ENCODE measurements at regions not wholly inside any gene's neighbourhood (a gene's known extent, or its start where the extent isn't known, plus 50 kb on each side); places are given as distances from the start of the nearest gene placed in this dataset.

DNA sequence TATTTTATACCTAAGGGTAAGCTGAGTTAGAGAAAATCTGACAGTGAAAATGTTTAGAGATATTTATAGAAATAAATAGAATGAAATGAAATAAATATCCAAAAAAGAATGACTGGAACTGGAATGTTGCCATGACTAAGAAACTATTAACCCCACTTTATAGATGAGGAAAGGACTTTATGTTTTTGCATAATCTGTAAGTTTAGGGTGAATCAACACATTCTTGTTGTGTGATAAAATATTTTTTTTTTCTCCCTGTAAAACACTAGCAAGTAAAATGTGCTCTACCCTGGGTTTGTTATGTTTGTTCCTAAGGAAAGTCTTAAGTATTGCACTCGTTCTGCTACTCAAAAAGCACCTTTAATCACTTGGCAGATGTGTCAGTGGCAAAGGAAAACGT, 83.8 kb upstream of the KL start:
- Histone ChIP-seq H2AFZ (ENCODE audit: low read depth, low read length) (no peak overlapping the region), H3K36me3 (ENCODE audit: insufficient read depth, low read length) (no peaks in the 10 kb centered on the region), H3K4me3 (ENCODE audit: low read length) (no peak overlapping the region), H3K27ac (ENCODE audit: low read length) (no peak overlapping the region), H3K4me2 (ENCODE audit: low read length) (no peak overlapping the region), H4K20me1 (ENCODE audit: insufficient read depth) (no peaks in the 10 kb centered on the region), H3K9me3 (ENCODE audit: low read length) (no peaks in the 10 kb centered on the region), H3K79me2 (replicated peaks; ENCODE audit: insufficient read depth, low read length) (no peaks in the 10 kb centered on the region), H3K27me3 (ENCODE audit: insufficient read depth, low read depth, low read length) (no peaks in the 10 kb centered on the region), H3K9me2 (ENCODE audit: insufficient read depth, low read length) (no peaks in the 10 kb centered on the region), H3F3A (ENCODE audit: insufficient read depth, low read length, poor library complexity, severe bottlenecking) (no peaks in the 10 kb centered on the region), H3K9ac (ENCODE audit: low read length) (no peak overlapping the region)
- TF ChIP-seq EZH2 (IDR thresholded peaks at IDR 0.05; ENCODE audit: borderline replicate concordance, insufficient read depth, low read length, poor library complexity, severe bottlenecking) = no peak
- TF ChIP-seq, protein P1, sequence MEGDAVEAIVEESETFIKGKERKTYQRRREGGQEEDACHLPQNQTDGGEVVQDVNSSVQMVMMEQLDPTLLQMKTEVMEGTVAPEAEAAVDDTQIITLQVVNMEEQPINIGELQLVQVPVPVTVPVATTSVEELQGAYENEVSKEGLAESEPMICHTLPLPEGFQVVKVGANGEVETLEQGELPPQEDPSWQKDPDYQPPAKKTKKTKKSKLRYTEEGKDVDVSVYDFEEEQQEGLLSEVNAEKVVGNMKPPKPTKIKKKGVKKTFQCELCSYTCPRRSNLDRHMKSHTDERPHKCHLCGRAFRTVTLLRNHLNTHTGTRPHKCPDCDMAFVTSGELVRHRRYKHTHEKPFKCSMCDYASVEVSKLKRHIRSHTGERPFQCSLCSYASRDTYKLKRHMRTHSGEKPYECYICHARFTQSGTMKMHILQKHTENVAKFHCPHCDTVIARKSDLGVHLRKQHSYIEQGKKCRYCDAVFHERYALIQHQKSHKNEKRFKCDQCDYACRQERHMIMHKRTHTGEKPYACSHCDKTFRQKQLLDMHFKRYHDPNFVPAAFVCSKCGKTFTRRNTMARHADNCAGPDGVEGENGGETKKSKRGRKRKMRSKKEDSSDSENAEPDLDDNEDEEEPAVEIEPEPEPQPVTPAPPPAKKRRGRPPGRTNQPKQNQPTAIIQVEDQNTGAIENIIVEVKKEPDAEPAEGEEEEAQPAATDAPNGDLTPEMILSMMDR (IDR thresholded peaks at IDR 0.05; ENCODE audit: poor library complexity, severe bottlenecking) = no peak
- TF ChIP-seq TAF1 (IDR thresholded peaks at IDR 0.05; ENCODE audit: low read depth) = no peak
- no peak for TF ChIP-seq RAD21 (conservative IDR thresholded peaks at IDR 0.05)
- no peak for TF ChIP-seq POLR2AphosphoS5 (IDR thresholded peaks at IDR 0.05)
- TF ChIP-seq, protein P2, sequence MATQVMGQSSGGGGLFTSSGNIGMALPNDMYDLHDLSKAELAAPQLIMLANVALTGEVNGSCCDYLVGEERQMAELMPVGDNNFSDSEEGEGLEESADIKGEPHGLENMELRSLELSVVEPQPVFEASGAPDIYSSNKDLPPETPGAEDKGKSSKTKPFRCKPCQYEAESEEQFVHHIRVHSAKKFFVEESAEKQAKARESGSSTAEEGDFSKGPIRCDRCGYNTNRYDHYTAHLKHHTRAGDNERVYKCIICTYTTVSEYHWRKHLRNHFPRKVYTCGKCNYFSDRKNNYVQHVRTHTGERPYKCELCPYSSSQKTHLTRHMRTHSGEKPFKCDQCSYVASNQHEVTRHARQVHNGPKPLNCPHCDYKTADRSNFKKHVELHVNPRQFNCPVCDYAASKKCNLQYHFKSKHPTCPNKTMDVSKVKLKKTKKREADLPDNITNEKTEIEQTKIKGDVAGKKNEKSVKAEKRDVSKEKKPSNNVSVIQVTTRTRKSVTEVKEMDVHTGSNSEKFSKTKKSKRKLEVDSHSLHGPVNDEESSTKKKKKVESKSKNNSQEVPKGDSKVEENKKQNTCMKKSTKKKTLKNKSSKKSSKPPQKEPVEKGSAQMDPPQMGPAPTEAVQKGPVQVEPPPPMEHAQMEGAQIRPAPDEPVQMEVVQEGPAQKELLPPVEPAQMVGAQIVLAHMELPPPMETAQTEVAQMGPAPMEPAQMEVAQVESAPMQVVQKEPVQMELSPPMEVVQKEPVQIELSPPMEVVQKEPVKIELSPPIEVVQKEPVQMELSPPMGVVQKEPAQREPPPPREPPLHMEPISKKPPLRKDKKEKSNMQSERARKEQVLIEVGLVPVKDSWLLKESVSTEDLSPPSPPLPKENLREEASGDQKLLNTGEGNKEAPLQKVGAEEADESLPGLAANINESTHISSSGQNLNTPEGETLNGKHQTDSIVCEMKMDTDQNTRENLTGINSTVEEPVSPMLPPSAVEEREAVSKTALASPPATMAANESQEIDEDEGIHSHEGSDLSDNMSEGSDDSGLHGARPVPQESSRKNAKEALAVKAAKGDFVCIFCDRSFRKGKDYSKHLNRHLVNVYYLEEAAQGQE (IDR thresholded peaks at IDR 0.05; ENCODE audit: borderline replicate concordance) = no peak

DNA sequence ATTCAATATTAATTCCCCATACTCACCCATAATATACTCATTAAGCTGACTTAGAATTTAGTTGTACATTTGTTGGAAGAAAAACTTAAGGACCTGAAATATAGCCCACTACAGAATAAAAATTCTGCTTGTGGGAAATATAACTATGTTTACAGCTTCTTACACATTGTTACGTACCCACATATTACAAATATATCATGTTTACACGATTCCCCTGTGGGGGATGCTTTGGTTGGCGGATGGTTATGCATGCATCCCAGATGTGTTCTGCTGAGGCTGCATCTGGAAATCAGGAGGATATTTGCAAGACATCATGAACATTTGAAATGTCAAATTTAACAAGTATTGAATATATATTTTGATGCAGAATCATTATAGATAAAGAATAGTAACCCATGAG, 79.5 kb upstream of the KL start:
- no peak overlapping the region for H3K4me2 ChIP-seq (ENCODE audit: low read length)
- no peaks in the 10 kb centered on the region for H3K9me2 ChIP-seq (ENCODE audit: insufficient read depth, low read length)
- H3F3A ChIP-seq (ENCODE audit: insufficient read depth, low read length, poor library complexity, severe bottlenecking) = no peaks in the 10 kb centered on the region
- no peak overlapping the region for H3K9ac ChIP-seq (ENCODE audit: low read length)
- no peak overlapping the region for H3K27ac ChIP-seq (ENCODE audit: low read length)
- H3K79me2 ChIP-seq (replicated peaks; ENCODE audit: insufficient read depth, low read length) = no peaks in the 10 kb centered on the region
- no peak for TF ChIP-seq RAD21 (conservative IDR thresholded peaks at IDR 0.05)
- no peak for TF ChIP-seq EZH2 (IDR thresholded peaks at IDR 0.05; ENCODE audit: borderline replicate concordance, insufficient read depth, low read length, poor library complexity, severe bottlenecking)
- no peak overlapping the region for H3K4me3 ChIP-seq (ENCODE audit: low read length)
- H3K36me3 ChIP-seq (ENCODE audit: insufficient read depth, low read length) = no peaks in the 10 kb centered on the region
- H2AFZ ChIP-seq (ENCODE audit: low read depth, low read length) = no peak overlapping the region
- H4K20me1 ChIP-seq (ENCODE audit: insufficient read depth) = no peaks in the 10 kb centered on the region
- no peaks in the 10 kb centered on the region for H3K27me3 ChIP-seq (ENCODE audit: insufficient read depth, low read depth, low read length)
- H3K9me3 ChIP-seq (ENCODE audit: low read length) = no peaks in the 10 kb centered on the region

DNA sequence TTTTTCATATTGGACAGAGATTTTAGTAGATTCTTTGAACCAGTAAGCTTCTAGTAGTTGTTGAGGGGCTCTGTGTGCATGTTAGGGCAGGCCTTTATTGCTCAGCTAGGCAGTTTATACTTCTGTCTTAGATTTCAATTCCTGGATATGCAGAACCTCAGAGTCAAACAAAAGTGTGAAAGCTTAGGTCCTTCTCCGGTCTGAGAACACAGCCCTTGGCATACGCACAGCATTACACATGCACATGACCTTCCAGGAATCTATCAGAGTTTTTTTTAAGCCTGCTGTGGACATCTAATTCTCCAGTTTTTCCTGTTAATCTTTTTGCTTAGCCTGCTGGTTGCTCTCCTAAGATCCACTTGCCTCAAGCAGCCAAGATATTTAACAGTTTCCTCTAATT, 77.9 kb upstream of the KL start:
- Histone ChIP-seq H3K36me3 (ENCODE audit: insufficient read depth, low read length) (no peaks in the 10 kb centered on the region), H3K9me2 (ENCODE audit: insufficient read depth, low read length) (no peaks in the 10 kb centered on the region), H3K9me3 (ENCODE audit: low read length) (no peaks in the 10 kb centered on the region), H3K9ac (ENCODE audit: low read length) (no peak overlapping the region), H3K27me3 (ENCODE audit: insufficient read depth, low read depth, low read length) (no peaks in the 10 kb centered on the region), H3F3A (ENCODE audit: insufficient read depth, low read length, poor library complexity, severe bottlenecking) (no peaks in the 10 kb centered on the region), H4K20me1 (ENCODE audit: insufficient read depth) (no peaks in the 10 kb centered on the region), H3K4me2 (ENCODE audit: low read length) (no peak overlapping the region), H3K27ac (ENCODE audit: low read length) (no peak overlapping the region), H2AFZ (ENCODE audit: low read depth, low read length) (no peak overlapping the region), H3K79me2 (replicated peaks; ENCODE audit: insufficient read depth, low read length) (no peaks in the 10 kb centered on the region), H3K4me3 (ENCODE audit: low read length) (no peak overlapping the region)
- no peak for TF ChIP-seq EP300 (conservative IDR thresholded peaks at IDR 0.05; ENCODE audit: poor library complexity, severe bottlenecking)
- TF ChIP-seq SMC3 (conservative IDR thresholded peaks at IDR 0.05; ENCODE audit: poor library complexity) = no peak
- no peak for TF ChIP-seq TAF1 (IDR thresholded peaks at IDR 0.05; ENCODE audit: low read depth)
- TF ChIP-seq, protein P2 (IDR thresholded peaks at IDR 0.05; ENCODE audit: borderline replicate concordance) = no peak
- no peak for TF ChIP-seq EZH2 (IDR thresholded peaks at IDR 0.05; ENCODE audit: borderline replicate concordance, insufficient read depth, low read length, poor library complexity, severe bottlenecking)
- TF ChIP-seq, protein P1 (IDR thresholded peaks at IDR 0.05; ENCODE audit: poor library complexity, severe bottlenecking) = no peak
- no peak for TF ChIP-seq MXI1 (conservative IDR thresholded peaks at IDR 0.05; ENCODE audit: poor library complexity, severe bottlenecking)
- TF ChIP-seq POLR2AphosphoS5 (IDR thresholded peaks at IDR 0.05) = no peak
- no peak for TF ChIP-seq RAD21 (conservative IDR thresholded peaks at IDR 0.05)
